Daoy (cell line): ENCODE measurements at regions not wholly inside any gene's neighbourhood (a gene's known extent, or its start where the extent isn't known, plus 50 kb on each side); places are given as distances from the start of the nearest gene placed in this dataset.

Experiments used
- DNase-seq: peaks from one replicate; pipeline ENCODE4 v3.0.0-alpha.2; 2015; ENCODE audit warnings: low read depth

- DNase-seq, result no peak
Observed at GRCh38 chr5:60377826-60378225, 322.1 kb downstream of the DEPDC1B start.

GRCh38 chr5:60376860-60377259 is 323.1 kb downstream of the DEPDC1B start:
- DNase-seq, result no peak

- no peak for DNase-seq
Observed at GRCh38 chr5:60374409-60374808, 325.6 kb downstream of the DEPDC1B start.

GRCh38 chr5:60372786-60373185 is 327.2 kb downstream of the DEPDC1B start:
- no peak for DNase-seq

GRCh38 chr5:60371065-60371464 is 328.9 kb downstream of the DEPDC1B start:
- no peak for DNase-seq

GRCh38 chr5:60370508-60370907 is 329.5 kb downstream of the DEPDC1B start:
- DNase-seq, result no peak

GRCh38 chr5:60369391-60369790 is 330.6 kb downstream of the DEPDC1B start:
- DNase-seq, result no peak

GRCh38 chr5:60368100-60368499 is 331.9 kb downstream of the DEPDC1B start:
- DNase-seq, result no peak

- no peak for DNase-seq
Observed at GRCh38 chr5:60366489-60366888, 333.5 kb downstream of the DEPDC1B start.

- no peak for DNase-seq
Observed at GRCh38 chr5:60365001-60365400, 335.0 kb downstream of the DEPDC1B start.

- DNase-seq, result no peak
Observed at GRCh38 chr5:60362158-60362557, 337.8 kb downstream of the DEPDC1B start.

- no peak for DNase-seq
Observed at GRCh38 chr5:60360355-60360754, 339.6 kb downstream of the DEPDC1B start.

- no peak for DNase-seq
Observed at GRCh38 chr5:60357302-60357701, 342.7 kb downstream of the DEPDC1B start.

- no peak for DNase-seq
Observed at GRCh38 chr5:60356745-60357144, 343.2 kb downstream of the DEPDC1B start.

GRCh38 chr5:60355181-60355580 is 344.8 kb downstream of the DEPDC1B start:
- DNase-seq, result no peak

- DNase-seq, result no peak
Observed at GRCh38 chr5:60354311-60354710, 345.7 kb downstream of the DEPDC1B start.

GRCh38 chr5:60352992-60353599 is 346.9 kb downstream of the DEPDC1B start:
- no peak for DNase-seq

GRCh38 chr5:60350794-60351193 is 349.2 kb downstream of the DEPDC1B start:
- DNase-seq, result no peak

- no peak for DNase-seq
Observed at GRCh38 chr5:60349891-60350415, 350.0 kb downstream of the DEPDC1B start.

- DNase-seq, result no peak
Observed at GRCh38 chr5:60346393-60346792, 353.6 kb downstream of the DEPDC1B start.

GRCh38 chr5:60343102-60343501 is 356.9 kb downstream of the DEPDC1B start:
- no peak for DNase-seq

GRCh38 chr5:60340965-60341471 is 358.9 kb downstream of the DEPDC1B start:
- DNase-seq, result no peak

GRCh38 chr5:60340326-60340725 is 359.6 kb downstream of the DEPDC1B start:
- DNase-seq, result no peak

GRCh38 chr5:60339691-60340201 is 360.2 kb downstream of the DEPDC1B start:
- no peak for DNase-seq
